ENCODE measurements at regions not wholly inside any gene's neighbourhood (a gene's known extent, or its start where the extent isn't known, plus 50 kb on each side); places are given as distances from the start of the nearest gene placed in this dataset.

DNA sequence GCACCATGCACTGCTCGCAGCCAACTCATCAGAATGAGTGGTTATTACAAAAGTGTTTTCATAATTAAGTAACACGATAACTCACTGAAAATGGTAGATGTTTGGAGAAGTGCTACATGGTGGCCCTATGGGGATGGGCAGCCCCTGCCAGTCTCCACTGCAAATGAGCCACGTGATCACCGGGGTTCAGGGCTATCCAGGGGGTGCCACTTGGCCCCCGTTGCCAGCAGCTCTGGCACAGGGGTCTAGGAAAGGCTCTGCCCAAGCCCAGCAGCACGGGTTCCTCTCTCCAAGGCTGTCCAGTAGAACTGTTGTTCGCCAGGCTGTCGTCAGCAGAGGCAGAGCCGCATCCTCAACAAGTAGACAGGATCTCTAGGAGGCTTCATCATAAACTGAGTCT, 382.1 kb upstream of the B3GAT1 start:
- DNase-seq: no peak
- Histone ChIP-seq H3K4me1 (no peaks in the 10 kb centered on the region), H3K27me3 (peaks cover 0 to 70% (median 5%) of the 10 kb centered on the region in 9 donors), H3K36me3 (no peaks in the 10 kb centered on the region), H3K4me3 (no peak overlapping the region), H3K9me3 (no peaks in the 10 kb centered on the region), H3K27ac (no peak overlapping the region)
- intact Hi-C loops (cut with DNase I): no loop called here
- ATAC-seq: no peak
- TF ChIP-seq CTCF (IDR thresholded peaks at IDR 0.05): no peak
- no peak for TF ChIP-seq POLR2A (IDR thresholded peaks at IDR 0.05)
- WGBS, 4 donors: 72 to 87% (median 83%) methylated on average over 9 of the region's 9 CpGs

DNA sequence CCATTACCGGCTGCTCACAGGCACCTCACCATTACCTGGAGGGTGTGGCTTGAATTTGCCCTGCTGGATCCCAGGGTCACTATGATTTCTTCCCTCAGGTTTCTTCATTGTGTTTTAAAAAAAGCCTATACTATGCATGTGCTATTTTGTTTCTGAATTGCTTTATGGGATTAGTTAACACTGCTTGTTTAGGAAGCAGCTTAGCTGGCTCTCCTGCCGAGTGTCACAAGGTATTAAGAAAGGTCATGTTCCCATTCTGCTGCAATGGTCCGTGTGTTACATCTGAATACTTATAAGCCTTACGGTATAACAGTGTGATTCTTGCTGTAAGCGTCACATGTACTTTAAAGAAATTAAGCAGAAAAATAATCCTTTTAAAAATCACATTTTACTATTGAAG, 380.6 kb upstream of the B3GAT1 start:
- intact Hi-C loops (cut with DNase I): no loop called here
- WGBS, 4 donors: 73 to 89% (median 88%) methylated on average over 5 of the region's 5 CpGs
- TF ChIP-seq POLR2A (IDR thresholded peaks at IDR 0.05) (no peak), CTCF (IDR thresholded peaks at IDR 0.05) (no peak)

GRCh38 chr11:134792044-134792443, 380.0 kb upstream of the B3GAT1 start:
- Histone ChIP-seq H3K36me3 (no peaks in the 10 kb centered on the region), H3K4me3 (no peak overlapping the region), H3K9me3 (no peaks in the 10 kb centered on the region), H3K27me3 (peaks cover 0 to 59% (median 5%) of the 10 kb centered on the region in 9 donors), H3K4me1 (no peaks in the 10 kb centered on the region), H3K27ac (no peak overlapping the region)
- intact Hi-C loops (cut with DNase I): no loop called here
- 45 to 66% (median 53%) methylated on average over 4 to 7 of the region's 7 CpGs for WGBS, 4 donors
- no peak for DNase-seq
- TF ChIP-seq CTCF (IDR thresholded peaks at IDR 0.05) (no peak), POLR2A (IDR thresholded peaks at IDR 0.05) (no peak)
- ATAC-seq: no peak

More for the DNA sequence above, 380.6 kb upstream of the B3GAT1 start:
- Histone ChIP-seq H3K9me3 (no peaks in the 10 kb centered on the region), H3K27ac (no peak overlapping the region), H3K4me1 (no peaks in the 10 kb centered on the region), H3K36me3 (no peaks in the 10 kb centered on the region), H3K27me3 (peaks cover 0 to 58% (median 5%) of the 10 kb centered on the region in 9 donors), H3K4me3 (no peak overlapping the region)
- ATAC-seq (no peak), DNase-seq (no peak)

- no peak for DNase-seq
- Histone ChIP-seq H3K9me3 (no peaks in the 10 kb centered on the region), H3K4me3 (no peak overlapping the region), H3K4me1 (no peaks in the 10 kb centered on the region), H3K36me3 (no peaks in the 10 kb centered on the region), H3K27ac (no peak overlapping the region), H3K27me3 (peaks cover 0 to 59% (median 5%) of the 10 kb centered on the region in 9 donors)
- ATAC-seq: no peak
- intact Hi-C loops (cut with DNase I): no loop called here
- no peak for TF ChIP-seq POLR2A (IDR thresholded peaks at IDR 0.05)
- TF ChIP-seq CTCF (IDR thresholded peaks at IDR 0.05): no peak
- 30 to 40% (median 32%) methylated on average over 2 of the region's 2 CpGs for WGBS, 4 donors
Observed at GRCh38 chr11:134791102-134791501, 379.1 kb upstream of the B3GAT1 start.

All from heart left ventricle (tissue), 16 donors.